ENCODE measurements at regions not wholly inside any gene's neighbourhood (a gene's known extent, or its start where the extent isn't known, plus 50 kb on each side); places are given as distances from the start of the nearest gene placed in this dataset.

DNA sequence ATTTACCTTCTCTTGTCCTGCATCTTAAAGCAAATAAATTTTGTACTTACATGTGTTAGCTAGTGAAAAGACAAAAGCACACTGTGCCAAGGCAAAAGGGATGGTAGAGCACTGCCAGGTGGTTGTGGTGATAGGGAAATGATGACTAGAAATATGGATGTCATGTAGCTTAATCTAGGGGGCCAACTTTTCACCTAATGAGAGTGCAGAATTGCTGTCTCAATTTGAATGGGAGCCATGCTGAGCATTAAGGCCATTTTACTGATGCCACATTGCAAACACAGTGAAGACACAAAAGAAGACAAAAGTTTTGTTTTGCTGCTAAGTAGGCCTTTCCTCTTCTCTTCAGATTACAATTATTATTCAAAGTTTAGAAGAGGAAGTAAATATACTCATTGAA lies 274.7 kb downstream of the PDCD6IP start:
- TF ChIP-seq, protein P1, sequence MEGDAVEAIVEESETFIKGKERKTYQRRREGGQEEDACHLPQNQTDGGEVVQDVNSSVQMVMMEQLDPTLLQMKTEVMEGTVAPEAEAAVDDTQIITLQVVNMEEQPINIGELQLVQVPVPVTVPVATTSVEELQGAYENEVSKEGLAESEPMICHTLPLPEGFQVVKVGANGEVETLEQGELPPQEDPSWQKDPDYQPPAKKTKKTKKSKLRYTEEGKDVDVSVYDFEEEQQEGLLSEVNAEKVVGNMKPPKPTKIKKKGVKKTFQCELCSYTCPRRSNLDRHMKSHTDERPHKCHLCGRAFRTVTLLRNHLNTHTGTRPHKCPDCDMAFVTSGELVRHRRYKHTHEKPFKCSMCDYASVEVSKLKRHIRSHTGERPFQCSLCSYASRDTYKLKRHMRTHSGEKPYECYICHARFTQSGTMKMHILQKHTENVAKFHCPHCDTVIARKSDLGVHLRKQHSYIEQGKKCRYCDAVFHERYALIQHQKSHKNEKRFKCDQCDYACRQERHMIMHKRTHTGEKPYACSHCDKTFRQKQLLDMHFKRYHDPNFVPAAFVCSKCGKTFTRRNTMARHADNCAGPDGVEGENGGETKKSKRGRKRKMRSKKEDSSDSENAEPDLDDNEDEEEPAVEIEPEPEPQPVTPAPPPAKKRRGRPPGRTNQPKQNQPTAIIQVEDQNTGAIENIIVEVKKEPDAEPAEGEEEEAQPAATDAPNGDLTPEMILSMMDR (IDR thresholded peaks at IDR 0.05): no peak
- no peak for TF ChIP-seq POLR2A (IDR thresholded peaks at IDR 0.05)
